ENCODE measurements at regions not wholly inside any gene's neighbourhood (a gene's known extent, or its start where the extent isn't known, plus 50 kb on each side); places are given as distances from the start of the nearest gene placed in this dataset.
A peak's percentile ranks its signal among the peaks of the same experiment; 100 is the strongest.

DNA sequence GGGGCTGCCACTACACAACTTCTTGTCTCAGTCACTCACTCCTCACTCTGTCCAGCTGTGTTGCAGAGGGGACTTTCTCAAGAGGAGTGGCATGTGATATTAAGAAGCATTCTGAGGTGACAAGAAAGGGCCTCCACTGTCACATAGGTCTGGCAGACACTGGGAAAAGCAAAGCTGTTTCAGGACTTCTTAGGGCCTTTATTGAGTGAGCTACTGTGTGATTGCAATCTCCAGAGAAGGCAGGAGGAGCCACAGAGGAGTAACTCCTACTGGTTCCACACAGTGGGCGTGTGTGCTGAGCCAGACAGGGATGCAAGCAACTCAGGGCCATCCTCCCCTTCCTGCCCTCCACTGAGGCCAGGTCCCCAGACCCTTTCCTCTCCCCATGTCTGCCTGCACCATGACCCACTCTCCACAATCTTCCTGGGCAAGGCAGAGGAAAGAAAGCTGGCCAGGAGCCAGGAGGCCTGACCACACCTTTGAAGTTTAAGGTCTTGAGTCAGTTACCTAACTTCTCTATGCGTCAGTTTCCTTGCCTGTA is 262.0 kb upstream of the ZMIZ1 start:
- no peak for TF ChIP-seq CTCF (IDR thresholded peaks at IDR 0.05; ENCODE audit: control extremely low read depth, extremely low read depth)
- Histone ChIP-seq H3K4me1 (ENCODE audit: control insufficient read depth in 5 of 5, insufficient read depth in 5 of 5, low read length in 5 of 5) (peaks cover 3 to 64% (median 38%) of the 10 kb centered on the region in 5 donors), H3K9me3 (ENCODE audit: control insufficient read depth in 4 of 4, insufficient read depth in 3 of 4, low read length in 3 of 4) (no peaks in the 10 kb centered on the region), H3K36me3 (ENCODE audit: control insufficient read depth in 4 of 4, insufficient read depth in 4 of 4, low read length in 4 of 4) (no peaks in the 10 kb centered on the region), H3K9ac (ENCODE audit: insufficient read depth in 1 of 2, low read length in 2 of 2) (no peak overlapping the region), H3K4me3 (no peak overlapping the region), H3K27me3 (ENCODE audit: control insufficient read depth in 3 of 3, insufficient read depth in 3 of 3, low read length in 2 of 3) (no peaks in the 10 kb centered on the region), H3K27ac (ENCODE audit: low read depth in 1 of 2, low read length in 1 of 2) (peak overlapping the region in 1 of 2 donors; percentile 2)
- ATAC-seq (ENCODE audit: insufficient read depth, low FRiP score) (no peak), DNase-seq (peak in 2 of 3 donors; percentile 44 to 50)
- 60 to 82% methylated on average over 2 of the region's 2 CpGs for WGBS, 2 donors

- no peak overlapping the region for H3K9ac ChIP-seq (ENCODE audit: insufficient read depth in 1 of 2, low read length in 2 of 2)
- ATAC-seq (ENCODE audit: insufficient read depth, low FRiP score), result no peak
- TF ChIP-seq CTCF (IDR thresholded peaks at IDR 0.05; ENCODE audit: control extremely low read depth, extremely low read depth), result no peak
- 84 to 92% methylated on average over 12 of the region's 12 CpGs for WGBS, 2 donors
- no peak for DNase-seq
- no peaks in the 10 kb centered on the region for H3K36me3 ChIP-seq (ENCODE audit: control insufficient read depth in 4 of 4, insufficient read depth in 4 of 4, low read length in 4 of 4)
- H3K4me1 ChIP-seq (ENCODE audit: control insufficient read depth in 5 of 5, insufficient read depth in 5 of 5, low read length in 5 of 5), result peaks cover 3 to 55% (median 29%) of the 10 kb centered on the region in 5 donors
- no peak overlapping the region for H3K4me3 ChIP-seq
- no peaks in the 10 kb centered on the region for H3K27me3 ChIP-seq (ENCODE audit: control insufficient read depth in 3 of 3, insufficient read depth in 3 of 3, low read length in 2 of 3)
- no peaks in the 10 kb centered on the region for H3K9me3 ChIP-seq (ENCODE audit: control insufficient read depth in 4 of 4, insufficient read depth in 3 of 4, low read length in 3 of 4)
- H3K27ac ChIP-seq (ENCODE audit: low read depth in 1 of 2, low read length in 1 of 2), result no peak overlapping the region
These were observed 261.1 kb upstream of the ZMIZ1 start for GRCh38 chr10:78807504-78808203.

GRCh38 chr10:78808286-78808685 is 260.5 kb upstream of the ZMIZ1 start:
- Histone ChIP-seq H3K4me3 (no peak overlapping the region), H3K36me3 (ENCODE audit: control insufficient read depth in 4 of 4, insufficient read depth in 4 of 4, low read length in 4 of 4) (no peaks in the 10 kb centered on the region), H3K9ac (ENCODE audit: insufficient read depth in 1 of 2, low read length in 2 of 2) (no peak overlapping the region), H3K9me3 (ENCODE audit: control insufficient read depth in 4 of 4, insufficient read depth in 3 of 4, low read length in 3 of 4) (no peaks in the 10 kb centered on the region), H3K27ac (ENCODE audit: low read depth in 1 of 2, low read length in 1 of 2) (no peak overlapping the region), H3K27me3 (ENCODE audit: control insufficient read depth in 3 of 3, insufficient read depth in 3 of 3, low read length in 2 of 3) (no peaks in the 10 kb centered on the region), H3K4me1 (ENCODE audit: control insufficient read depth in 5 of 5, insufficient read depth in 5 of 5, low read length in 5 of 5) (peaks cover 3 to 49% (median 24%) of the 10 kb centered on the region in 5 donors)
- no peak for DNase-seq
- TF ChIP-seq CTCF (IDR thresholded peaks at IDR 0.05; ENCODE audit: control extremely low read depth, extremely low read depth), result no peak
- ATAC-seq (ENCODE audit: insufficient read depth, low FRiP score), result no peak
- 87 to 90% methylated on average over 8 of the region's 8 CpGs for WGBS, 2 donors

All from lung (tissue), 11 donors.